ENCODE measurements at regions not wholly inside any gene's neighbourhood (a gene's known extent, or its start where the extent isn't known, plus 50 kb on each side); places are given as distances from the start of the nearest gene placed in this dataset.

GRCh38 chr12:115774148-115774895 is 503.2 kb downstream of the MED13L start:
- Histone ChIP-seq H3K4me3 (ENCODE audit: low read depth in 1 of 2, low read length in 2 of 2) (no peak overlapping the region), H3K9me3 (ENCODE audit: control insufficient read depth in 2 of 2, insufficient read depth in 1 of 2, low read depth in 1 of 2, low read length in 1 of 2) (no peaks in the 10 kb centered on the region), H3K27me3 (ENCODE audit: control insufficient read depth in 1 of 2, insufficient read depth in 2 of 2, low read length in 2 of 2) (no peaks in the 10 kb centered on the region), H3K36me3 (ENCODE audit: control insufficient read depth in 2 of 2, insufficient read depth in 2 of 2, low read length in 1 of 2) (no peaks in the 10 kb centered on the region), H3K27ac (ENCODE audit: low read depth in 2 of 2, low read length in 1 of 2) (no peak overlapping the region), H3K4me1 (ENCODE audit: control insufficient read depth in 2 of 2, insufficient read depth in 2 of 2, low read length in 1 of 2) (no peaks in the 10 kb centered on the region)
- WGBS, 2 donors = 70 to 82% methylated on average over 9 of the region's 9 CpGs

GRCh38 chr12:115771601-115772000 is 505.9 kb downstream of the MED13L start:
- H3K9me3 ChIP-seq (ENCODE audit: control insufficient read depth in 2 of 2, insufficient read depth in 1 of 2, low read depth in 1 of 2, low read length in 1 of 2) = no peaks in the 10 kb centered on the region
- H3K4me1 ChIP-seq (ENCODE audit: control insufficient read depth in 2 of 2, insufficient read depth in 2 of 2, low read length in 1 of 2) = no peaks in the 10 kb centered on the region
- H3K4me3 ChIP-seq (ENCODE audit: low read depth in 1 of 2, low read length in 2 of 2) = no peak overlapping the region
- WGBS, 2 donors = 81 to 83% methylated on average over 4 of the region's 4 CpGs
- H3K27me3 ChIP-seq (ENCODE audit: control insufficient read depth in 1 of 2, insufficient read depth in 2 of 2, low read length in 2 of 2) = no peaks in the 10 kb centered on the region
- H3K36me3 ChIP-seq (ENCODE audit: control insufficient read depth in 2 of 2, insufficient read depth in 2 of 2, low read length in 1 of 2) = no peaks in the 10 kb centered on the region
- no peak overlapping the region for H3K27ac ChIP-seq (ENCODE audit: low read depth in 2 of 2, low read length in 1 of 2)

- no peaks in the 10 kb centered on the region for H3K9me3 ChIP-seq (ENCODE audit: control insufficient read depth in 2 of 2, insufficient read depth in 1 of 2, low read depth in 1 of 2, low read length in 1 of 2)
- H3K27ac ChIP-seq (ENCODE audit: low read depth in 2 of 2, low read length in 1 of 2) = no peak overlapping the region
- no peaks in the 10 kb centered on the region for H3K27me3 ChIP-seq (ENCODE audit: control insufficient read depth in 1 of 2, insufficient read depth in 2 of 2, low read length in 2 of 2)
- H3K36me3 ChIP-seq (ENCODE audit: control insufficient read depth in 2 of 2, insufficient read depth in 2 of 2, low read length in 1 of 2) = no peaks in the 10 kb centered on the region
- 44 to 48% methylated on average over 2 of the region's 2 CpGs for WGBS, 2 donors
- H3K4me1 ChIP-seq (ENCODE audit: control insufficient read depth in 2 of 2, insufficient read depth in 2 of 2, low read length in 1 of 2) = no peaks in the 10 kb centered on the region
- no peak overlapping the region for H3K4me3 ChIP-seq (ENCODE audit: low read depth in 1 of 2, low read length in 2 of 2)
These were observed 506.4 kb downstream of the MED13L start for GRCh38 chr12:115771065-115771464.

- Histone ChIP-seq H3K4me1 (ENCODE audit: control insufficient read depth in 2 of 2, insufficient read depth in 2 of 2, low read length in 1 of 2) (no peaks in the 10 kb centered on the region), H3K4me3 (ENCODE audit: low read depth in 1 of 2, low read length in 2 of 2) (no peak overlapping the region), H3K27ac (ENCODE audit: low read depth in 2 of 2, low read length in 1 of 2) (no peak overlapping the region), H3K27me3 (ENCODE audit: control insufficient read depth in 1 of 2, insufficient read depth in 2 of 2, low read length in 2 of 2) (no peaks in the 10 kb centered on the region), H3K36me3 (ENCODE audit: control insufficient read depth in 2 of 2, insufficient read depth in 2 of 2, low read length in 1 of 2) (no peaks in the 10 kb centered on the region), H3K9me3 (ENCODE audit: control insufficient read depth in 2 of 2, insufficient read depth in 1 of 2, low read depth in 1 of 2, low read length in 1 of 2) (no peaks in the 10 kb centered on the region)
- WGBS, 2 donors = 28 to 44% methylated on average over 1 of the region's 1 CpG
These were observed 506.9 kb downstream of the MED13L start for GRCh38 chr12:115770643-115771042.

GRCh38 chr12:115767916-115768315 is 509.6 kb downstream of the MED13L start:
- no peaks in the 10 kb centered on the region for H3K9me3 ChIP-seq (ENCODE audit: control insufficient read depth in 2 of 2, insufficient read depth in 1 of 2, low read depth in 1 of 2, low read length in 1 of 2)
- H3K36me3 ChIP-seq (ENCODE audit: control insufficient read depth in 2 of 2, insufficient read depth in 2 of 2, low read length in 1 of 2) = no peaks in the 10 kb centered on the region
- no peak overlapping the region for H3K27ac ChIP-seq (ENCODE audit: low read depth in 2 of 2, low read length in 1 of 2)
- 60 to 77% methylated on average over 5 of the region's 5 CpGs for WGBS, 2 donors
- H3K4me3 ChIP-seq (ENCODE audit: low read depth in 1 of 2, low read length in 2 of 2) = no peak overlapping the region
- no peaks in the 10 kb centered on the region for H3K4me1 ChIP-seq (ENCODE audit: control insufficient read depth in 2 of 2, insufficient read depth in 2 of 2, low read length in 1 of 2)
- no peaks in the 10 kb centered on the region for H3K27me3 ChIP-seq (ENCODE audit: control insufficient read depth in 1 of 2, insufficient read depth in 2 of 2, low read length in 2 of 2)

GRCh38 chr12:115763982-115764621 is 513.4 kb downstream of the MED13L start:
- no peak overlapping the region for H3K4me3 ChIP-seq (ENCODE audit: low read depth in 1 of 2, low read length in 2 of 2)
- peaks cover 2 to 3% of the 10 kb centered on the region in 2 donors for H3K27me3 ChIP-seq (ENCODE audit: control insufficient read depth in 1 of 2, insufficient read depth in 2 of 2, low read length in 2 of 2)
- 21 to 38% methylated on average over 3 of the region's 3 CpGs for WGBS, 2 donors
- H3K4me1 ChIP-seq (ENCODE audit: control insufficient read depth in 2 of 2, insufficient read depth in 2 of 2, low read length in 1 of 2) = no peaks in the 10 kb centered on the region
- no peaks in the 10 kb centered on the region for H3K9me3 ChIP-seq (ENCODE audit: control insufficient read depth in 2 of 2, insufficient read depth in 1 of 2, low read depth in 1 of 2, low read length in 1 of 2)
- no peak overlapping the region for H3K27ac ChIP-seq (ENCODE audit: low read depth in 2 of 2, low read length in 1 of 2)
- H3K36me3 ChIP-seq (ENCODE audit: control insufficient read depth in 2 of 2, insufficient read depth in 2 of 2, low read length in 1 of 2) = no peaks in the 10 kb centered on the region

- WGBS, 2 donors = 42 to 56% methylated on average over 5 of the region's 5 CpGs
- Histone ChIP-seq H3K27me3 (ENCODE audit: control insufficient read depth in 1 of 2, insufficient read depth in 2 of 2, low read length in 2 of 2) (peaks cover 2 to 3% of the 10 kb centered on the region in 2 donors), H3K36me3 (ENCODE audit: control insufficient read depth in 2 of 2, insufficient read depth in 2 of 2, low read length in 1 of 2) (no peaks in the 10 kb centered on the region), H3K4me1 (ENCODE audit: control insufficient read depth in 2 of 2, insufficient read depth in 2 of 2, low read length in 1 of 2) (no peaks in the 10 kb centered on the region), H3K4me3 (ENCODE audit: low read depth in 1 of 2, low read length in 2 of 2) (no peak overlapping the region), H3K9me3 (ENCODE audit: control insufficient read depth in 2 of 2, insufficient read depth in 1 of 2, low read depth in 1 of 2, low read length in 1 of 2) (no peaks in the 10 kb centered on the region), H3K27ac (ENCODE audit: low read depth in 2 of 2, low read length in 1 of 2) (no peak overlapping the region)
These were observed 514.1 kb downstream of the MED13L start for GRCh38 chr12:115763376-115763775.

GRCh38 chr12:115762936-115763335 is 514.6 kb downstream of the MED13L start:
- H3K36me3 ChIP-seq (ENCODE audit: control insufficient read depth in 2 of 2, insufficient read depth in 2 of 2, low read length in 1 of 2) = no peaks in the 10 kb centered on the region
- WGBS, 2 donors = 72 to 74% methylated on average over 3 of the region's 3 CpGs
- H3K4me1 ChIP-seq (ENCODE audit: control insufficient read depth in 2 of 2, insufficient read depth in 2 of 2, low read length in 1 of 2) = no peaks in the 10 kb centered on the region
- no peaks in the 10 kb centered on the region for H3K9me3 ChIP-seq (ENCODE audit: control insufficient read depth in 2 of 2, insufficient read depth in 1 of 2, low read depth in 1 of 2, low read length in 1 of 2)
- H3K27me3 ChIP-seq (ENCODE audit: control insufficient read depth in 1 of 2, insufficient read depth in 2 of 2, low read length in 2 of 2) = peaks cover 2 to 3% of the 10 kb centered on the region in 2 donors
- H3K27ac ChIP-seq (ENCODE audit: low read depth in 2 of 2, low read length in 1 of 2) = no peak overlapping the region
- H3K4me3 ChIP-seq (ENCODE audit: low read depth in 1 of 2, low read length in 2 of 2) = no peak overlapping the region

- H3K36me3 ChIP-seq (ENCODE audit: control insufficient read depth in 2 of 2, insufficient read depth in 2 of 2, low read length in 1 of 2) = no peaks in the 10 kb centered on the region
- H3K27ac ChIP-seq (ENCODE audit: low read depth in 2 of 2, low read length in 1 of 2) = no peak overlapping the region
- H3K4me3 ChIP-seq (ENCODE audit: low read depth in 1 of 2, low read length in 2 of 2) = no peak overlapping the region
- no peaks in the 10 kb centered on the region for H3K4me1 ChIP-seq (ENCODE audit: control insufficient read depth in 2 of 2, insufficient read depth in 2 of 2, low read length in 1 of 2)
- 85 to 88% methylated on average over 2 of the region's 2 CpGs for WGBS, 2 donors
- H3K27me3 ChIP-seq (ENCODE audit: control insufficient read depth in 1 of 2, insufficient read depth in 2 of 2, low read length in 2 of 2) = peaks cover 2 to 3% of the 10 kb centered on the region in 2 donors
- no peaks in the 10 kb centered on the region for H3K9me3 ChIP-seq (ENCODE audit: control insufficient read depth in 2 of 2, insufficient read depth in 1 of 2, low read depth in 1 of 2, low read length in 1 of 2)
These were observed 515.7 kb downstream of the MED13L start for GRCh38 chr12:115761784-115762183.

GRCh38 chr12:115760231-115760630 is 517.3 kb downstream of the MED13L start:
- Histone ChIP-seq H3K4me3 (ENCODE audit: low read depth in 1 of 2, low read length in 2 of 2) (no peak overlapping the region), H3K27me3 (ENCODE audit: control insufficient read depth in 1 of 2, insufficient read depth in 2 of 2, low read length in 2 of 2) (peaks cover 3 to 4% of the 10 kb centered on the region in 2 donors), H3K27ac (ENCODE audit: low read depth in 2 of 2, low read length in 1 of 2) (no peak overlapping the region), H3K36me3 (ENCODE audit: control insufficient read depth in 2 of 2, insufficient read depth in 2 of 2, low read length in 1 of 2) (no peaks in the 10 kb centered on the region), H3K4me1 (ENCODE audit: control insufficient read depth in 2 of 2, insufficient read depth in 2 of 2, low read length in 1 of 2) (no peaks in the 10 kb centered on the region), H3K9me3 (ENCODE audit: control insufficient read depth in 2 of 2, insufficient read depth in 1 of 2, low read depth in 1 of 2, low read length in 1 of 2) (no peaks in the 10 kb centered on the region)
- 56 to 72% methylated on average over 5 of the region's 5 CpGs for WGBS, 2 donors
